Fibroblast of lung (primary cell): ENCODE measurements at regions not wholly inside any gene's neighbourhood (a gene's known extent, or its start where the extent isn't known, plus 50 kb on each side); places are given as distances from the start of the nearest gene placed in this dataset.
"Not testable (repeated sequence)": the region's sequence is repeated elsewhere in the genome, so short reads cannot be mapped to it uniquely, and the experiment has no call there.

ENCODE experiments used
- DNase-seq, 2 donors: peaks; one replicate each; pipeline versions ENCODE4 v3.0.0 to v3.0.0-alpha.2; 2010; ENCODE audit warnings: low read depth in 2 of 2
- H2AFZ ChIP-seq: 2 replicates; pipeline ENCODE4 v1.5.1; 2012; ENCODE audit warnings: low read length, control low read depth, inconsistent platforms
- H3K27ac ChIP-seq: 2 replicates; pipeline ENCODE4 v1.5.1; 2011; ENCODE audit warnings: low read length, control low read depth; ENCODE audit not compliant: insufficient read depth
- H3K27me3 ChIP-seq: 2 replicates; pipeline ENCODE4 v1.5.1; 2011; ENCODE audit warnings: mild to moderate bottlenecking, low read length; ENCODE audit not compliant: control insufficient read depth, insufficient read depth
- H3K36me3 ChIP-seq: 2 replicates; pipeline ENCODE4 v1.5.1; 2011; ENCODE audit warnings: low read length; ENCODE audit not compliant: control insufficient read depth, insufficient read depth
- H3K4me1 ChIP-seq: 2 replicates; pipeline ENCODE4 v1.5.1; 2011; ENCODE audit warnings: low read length; ENCODE audit not compliant: control insufficient read depth, insufficient read depth; ENCODE audit errors: extremely low read depth
- H3K4me2 ChIP-seq: 2 replicates; pipeline ENCODE4 v1.5.1; 2011; ENCODE audit warnings: low read length, control low read depth; ENCODE audit not compliant: insufficient read depth; ENCODE audit errors: extremely low read depth
- H3K4me3 ChIP-seq, 4 experiments: fragments of 200-600 bp in 1 of 4; sonication (generic) in 1 of 4; replicated peaks in 1 of 4; 2 replicates each; pipeline ENCODE4 v1.5.1; 2011 to 2016; ENCODE audit warnings: low read length in 4 of 4, low read depth in 3 of 4, mild to moderate bottlenecking in 3 of 4, control low read depth in 2 of 4, inconsistent platforms in 1 of 4, mixed read lengths in 1 of 4; ENCODE audit not compliant: insufficient read depth in 1 of 4; ENCODE audit errors: control extremely low read depth in 1 of 4
- H3K79me2 ChIP-seq: 2 replicates; pipeline ENCODE4 v1.5.1; 2012; ENCODE audit warnings: mild to moderate bottlenecking, low read length, inconsistent platforms; ENCODE audit not compliant: control insufficient read depth, insufficient read depth
- H3K9ac ChIP-seq: 2 replicates; pipeline ENCODE4 v1.5.1; 2011; ENCODE audit warnings: mild to moderate bottlenecking, low read length, control low read depth; ENCODE audit not compliant: insufficient read depth
- H3K9me3 ChIP-seq: 2 replicates; pipeline ENCODE4 v1.5.1; 2012; ENCODE audit warnings: low read depth, low read length; ENCODE audit not compliant: control insufficient read depth, insufficient read depth
- H4K20me1 ChIP-seq: 2 replicates; pipeline ENCODE4 v1.5.1; 2011; ENCODE audit warnings: low read length; ENCODE audit not compliant: control insufficient read depth, insufficient read depth; ENCODE audit errors: extremely low read depth
- CTCF ChIP-seq, 2 donors: IDR thresholded peaks in 1 of 2; conservative IDR thresholded peaks in 1 of 2; 1 replicate in 1 of 2; 2 replicates in 1 of 2; pipeline ENCODE4 v1.5.1; 2011 to 2012; ENCODE audit warnings: low read length in 2 of 2, control low read depth in 1 of 2, inconsistent platforms in 1 of 2, low read depth in 1 of 2, mild to moderate bottlenecking in 1 of 2
- EZH2 ChIP-seq: IDR thresholded peaks from 2 replicates; pipeline ENCODE4 v1.5.1; 2012; ENCODE audit warnings: low read length, control low read depth, mild to moderate bottlenecking; ENCODE audit errors: missing control alignments

GRCh38 chrX:109782994-109783700 is 50.1 kb upstream of the ACSL4 start:
- no peaks in the 10 kb centered on the region for H3K79me2 ChIP-seq
- DNase-seq, result no peak
- no peaks in the 10 kb centered on the region for H3K9me3 ChIP-seq
- H3K4me1 ChIP-seq, result no peaks in the 10 kb centered on the region
- H4K20me1 ChIP-seq, result no peaks in the 10 kb centered on the region
- H3K4me3 ChIP-seq, result no peak overlapping the region
- H3K9ac ChIP-seq, result no peak overlapping the region
- H2AFZ ChIP-seq, result no peak overlapping the region
- no peak overlapping the region for H3K27ac ChIP-seq
- H3K4me2 ChIP-seq, result no peak overlapping the region
- H3K27me3 ChIP-seq, result no peaks in the 10 kb centered on the region
- H3K36me3 ChIP-seq, result no peaks in the 10 kb centered on the region
- TF ChIP-seq EZH2, result no peak

GRCh38 chrX:109783701-109784079 is 50.6 kb upstream of the ACSL4 start:
- no peaks in the 10 kb centered on the region for H3K4me1 ChIP-seq
- H3K9me3 ChIP-seq, result no peaks in the 10 kb centered on the region
- H3K9ac ChIP-seq, result no peak overlapping the region
- no peaks in the 10 kb centered on the region for H3K79me2 ChIP-seq
- no peak overlapping the region for H2AFZ ChIP-seq
- H4K20me1 ChIP-seq, result no peaks in the 10 kb centered on the region
- no peaks in the 10 kb centered on the region for H3K36me3 ChIP-seq
- H3K27ac ChIP-seq, result no peak overlapping the region
- H3K4me2 ChIP-seq, result no peak overlapping the region
- TF ChIP-seq EZH2 (no peak), CTCF (conservative IDR thresholded peaks at IDR 0.05 in 1 of 2, IDR thresholded peaks at IDR 0.05 in 1 of 2; ENCODE audit: low read depth in 1 of 2, low read length in 2 of 2) (no peak)
- DNase-seq, result no peak
- no peak overlapping the region for H3K4me3 ChIP-seq
- H3K27me3 ChIP-seq, result no peaks in the 10 kb centered on the region

DNA sequence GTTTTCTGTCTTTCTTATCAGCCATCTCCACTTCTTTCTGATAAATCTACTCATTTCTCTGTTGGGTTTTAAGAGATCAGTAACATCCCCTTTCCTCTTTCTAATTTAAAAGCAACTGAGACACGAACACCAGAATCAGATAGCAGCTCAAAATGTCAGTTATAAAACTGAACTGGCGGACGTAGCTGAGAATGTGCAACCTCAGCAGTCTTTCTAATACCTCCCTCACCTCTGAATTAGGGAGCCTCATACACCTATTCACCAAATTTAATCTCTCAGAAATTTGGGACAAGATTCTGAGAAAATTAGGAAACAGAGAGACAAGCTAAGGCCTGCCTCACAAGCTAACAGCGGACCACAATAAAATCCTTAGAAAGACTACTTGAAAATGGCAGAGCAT is 52.0 kb upstream of the ACSL4 start:
- H3K4me1 ChIP-seq, result no peaks in the 10 kb centered on the region
- no peaks in the 10 kb centered on the region for H3K9me3 ChIP-seq
- no peak overlapping the region for H3K4me2 ChIP-seq
- DNase-seq, result no peak
- no peak overlapping the region for H3K9ac ChIP-seq
- H4K20me1 ChIP-seq, result no peaks in the 10 kb centered on the region
- no peak overlapping the region for H3K27ac ChIP-seq
- no peak for TF ChIP-seq CTCF (conservative IDR thresholded peaks at IDR 0.05 in 1 of 2, IDR thresholded peaks at IDR 0.05 in 1 of 2; ENCODE audit: low read depth in 1 of 2, low read length in 2 of 2)
- no peak for TF ChIP-seq EZH2
- H3K36me3 ChIP-seq, result no peaks in the 10 kb centered on the region
- no peaks in the 10 kb centered on the region for H3K79me2 ChIP-seq
- H2AFZ ChIP-seq, result no peak overlapping the region
- H3K4me3 ChIP-seq, result no peak overlapping the region
- H3K27me3 ChIP-seq, result no peaks in the 10 kb centered on the region

- not testable (repeated sequence) for H3K4me1 ChIP-seq, DNase-seq, H3K9me3 ChIP-seq, H3K4me2 ChIP-seq, H3K36me3 ChIP-seq, H3K9ac ChIP-seq, H3K27ac ChIP-seq, H2AFZ ChIP-seq, H3K79me2 ChIP-seq, H3K4me3 ChIP-seq, H4K20me1 ChIP-seq, H3K27me3 ChIP-seq
Measured at GRCh38 chrX:109790511-109790910, 57.5 kb upstream of the ACSL4 start.
